ENCODE measurements at regions not wholly inside any gene's neighbourhood (a gene's known extent, or its start where the extent isn't known, plus 50 kb on each side); places are given as distances from the start of the nearest gene placed in this dataset.

GRCh38 chr3:102664126-102664525 lies 229.3 kb downstream of the ZPLD1 start:
- DNase-seq (ENCODE audit: low read depth), result no peak
- TF ChIP-seq, protein P1, sequence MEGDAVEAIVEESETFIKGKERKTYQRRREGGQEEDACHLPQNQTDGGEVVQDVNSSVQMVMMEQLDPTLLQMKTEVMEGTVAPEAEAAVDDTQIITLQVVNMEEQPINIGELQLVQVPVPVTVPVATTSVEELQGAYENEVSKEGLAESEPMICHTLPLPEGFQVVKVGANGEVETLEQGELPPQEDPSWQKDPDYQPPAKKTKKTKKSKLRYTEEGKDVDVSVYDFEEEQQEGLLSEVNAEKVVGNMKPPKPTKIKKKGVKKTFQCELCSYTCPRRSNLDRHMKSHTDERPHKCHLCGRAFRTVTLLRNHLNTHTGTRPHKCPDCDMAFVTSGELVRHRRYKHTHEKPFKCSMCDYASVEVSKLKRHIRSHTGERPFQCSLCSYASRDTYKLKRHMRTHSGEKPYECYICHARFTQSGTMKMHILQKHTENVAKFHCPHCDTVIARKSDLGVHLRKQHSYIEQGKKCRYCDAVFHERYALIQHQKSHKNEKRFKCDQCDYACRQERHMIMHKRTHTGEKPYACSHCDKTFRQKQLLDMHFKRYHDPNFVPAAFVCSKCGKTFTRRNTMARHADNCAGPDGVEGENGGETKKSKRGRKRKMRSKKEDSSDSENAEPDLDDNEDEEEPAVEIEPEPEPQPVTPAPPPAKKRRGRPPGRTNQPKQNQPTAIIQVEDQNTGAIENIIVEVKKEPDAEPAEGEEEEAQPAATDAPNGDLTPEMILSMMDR (conservative IDR thresholded peaks at IDR 0.05; ENCODE audit: low read length), result no peak
- H3K4me3 ChIP-seq (ENCODE audit: low read length), result no peak overlapping the region

DNA sequence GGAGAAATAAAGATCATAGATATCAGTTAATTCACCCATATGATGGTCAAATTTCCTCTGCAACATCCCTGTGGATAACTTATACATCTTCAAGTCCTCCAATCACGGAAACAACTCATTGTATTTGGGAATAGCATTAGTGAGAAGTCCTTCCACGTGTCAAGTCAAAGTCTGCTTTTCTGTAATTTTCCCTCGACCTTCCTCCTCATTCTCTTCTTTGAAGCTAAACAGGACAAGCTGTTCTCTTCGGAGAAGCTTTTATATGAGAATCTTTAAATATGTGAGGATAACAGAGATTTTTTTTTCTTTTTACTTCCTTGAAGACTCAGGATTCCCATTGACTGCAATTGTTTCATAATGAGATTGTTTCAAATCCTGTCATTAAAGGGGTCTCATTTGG lies 230.4 kb downstream of the ZPLD1 start:
- DNase-seq (ENCODE audit: low read depth), result no peak
- TF ChIP-seq, protein P1 (conservative IDR thresholded peaks at IDR 0.05; ENCODE audit: low read length), result no peak
- H3K4me3 ChIP-seq (ENCODE audit: low read length), result no peak overlapping the region

DNA sequence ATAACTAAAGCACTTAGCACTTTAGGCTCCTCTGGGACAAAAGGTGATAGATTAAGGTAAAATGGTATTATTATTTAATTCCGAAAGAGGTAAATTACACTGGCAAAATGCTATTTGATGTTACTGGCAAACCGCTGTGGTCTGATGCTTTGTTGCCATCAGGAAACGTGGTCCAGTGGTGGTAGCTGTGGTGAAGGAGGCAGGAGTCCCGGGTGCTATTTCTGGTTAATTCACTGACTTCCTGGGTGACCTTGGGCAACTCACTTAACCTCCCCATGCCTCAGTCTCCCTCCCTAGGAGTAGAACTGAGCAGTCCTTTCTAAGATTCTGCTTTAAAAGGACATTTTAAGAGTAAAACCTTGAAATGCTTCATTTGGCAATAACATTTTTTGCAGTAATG lies 233.4 kb downstream of the ZPLD1 start:
- TF ChIP-seq, protein P1 (conservative IDR thresholded peaks at IDR 0.05; ENCODE audit: low read length), result no peak
- no peak for DNase-seq (ENCODE audit: low read depth)
- no peak overlapping the region for H3K4me3 ChIP-seq (ENCODE audit: low read length)

DNA sequence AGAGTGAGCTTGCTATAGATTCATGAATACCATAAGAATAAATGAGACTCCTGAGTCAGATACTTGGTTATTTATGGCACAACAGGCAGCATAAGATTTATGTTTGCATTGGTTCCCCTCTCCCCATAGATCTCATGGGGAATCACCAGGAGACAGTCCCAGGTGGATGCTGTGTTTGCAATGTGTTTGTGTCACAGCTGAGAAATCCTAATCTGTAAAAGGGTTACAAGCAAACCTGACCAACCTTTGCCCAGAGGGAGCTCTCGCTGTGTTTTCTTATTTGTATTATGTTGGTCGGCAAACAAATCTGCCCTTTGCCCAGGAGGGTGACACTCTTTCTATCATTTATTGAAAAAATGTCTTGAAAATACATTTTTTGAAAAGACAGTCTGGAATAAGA lies 236.2 kb downstream of the ZPLD1 start:
- no peak overlapping the region for H3K4me3 ChIP-seq (ENCODE audit: low read length)
- TF ChIP-seq, protein P1 (conservative IDR thresholded peaks at IDR 0.05; ENCODE audit: low read length), result no peak
- no peak for DNase-seq (ENCODE audit: low read depth)

- DNase-seq (ENCODE audit: low read depth), result no peak
- TF ChIP-seq, protein P1 (conservative IDR thresholded peaks at IDR 0.05; ENCODE audit: low read length), result no peak
- no peak overlapping the region for H3K4me3 ChIP-seq (ENCODE audit: low read length)
Measured at GRCh38 chr3:102672305-102672704, 237.5 kb downstream of the ZPLD1 start.

DNA sequence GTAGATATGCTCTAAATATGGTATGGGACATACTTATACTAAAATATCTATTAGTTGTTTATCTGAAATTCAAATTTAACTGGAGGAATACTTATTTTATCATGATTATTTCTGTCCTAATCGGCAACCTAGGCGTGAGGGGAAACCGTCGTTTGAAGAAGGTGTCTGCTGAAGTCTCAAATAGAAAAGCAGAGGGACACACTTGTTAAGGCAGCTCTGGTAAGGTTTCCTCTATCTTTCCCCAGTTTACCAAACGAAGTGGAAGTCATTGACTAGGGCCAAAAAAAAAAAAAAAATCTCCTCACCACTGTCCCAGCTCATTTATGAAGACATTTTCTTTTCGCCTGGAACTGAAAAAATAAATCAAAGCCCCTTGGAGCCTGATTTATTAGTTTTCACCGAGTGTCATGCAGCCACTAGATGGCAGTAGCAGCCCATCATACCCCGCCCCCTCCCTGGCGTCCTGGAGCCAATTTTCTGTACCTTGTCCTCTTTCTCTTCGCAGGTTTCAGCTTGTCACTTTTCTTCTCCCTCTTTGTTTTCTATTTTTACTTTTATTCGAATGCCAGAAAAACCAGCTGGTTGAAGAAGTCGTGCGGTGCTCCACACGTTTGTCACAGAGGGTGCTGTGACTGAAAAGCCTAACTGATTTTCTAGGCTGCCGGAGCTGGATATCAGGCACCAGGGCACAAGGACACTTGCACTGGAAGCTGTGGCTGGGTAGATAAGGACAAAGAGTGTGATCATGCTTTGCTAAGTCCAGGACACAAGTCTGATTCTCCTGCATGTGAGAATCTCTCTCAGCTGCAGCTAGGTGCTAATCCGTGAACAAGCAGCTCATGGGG lies 238.7 kb downstream of the ZPLD1 start:
- TF ChIP-seq, protein P1 (conservative IDR thresholded peaks at IDR 0.05; ENCODE audit: low read length), result peak; percentile 86
- H3K4me3 ChIP-seq (ENCODE audit: low read length), result no peak overlapping the region
- peak; percentile 29 for DNase-seq (ENCODE audit: low read depth)

- TF ChIP-seq, protein P1 (conservative IDR thresholded peaks at IDR 0.05; ENCODE audit: low read length), result no peak
- no peak for DNase-seq (ENCODE audit: low read depth)
- H3K4me3 ChIP-seq (ENCODE audit: low read length), result no peak overlapping the region
Measured at GRCh38 chr3:102674284-102674683, 239.5 kb downstream of the ZPLD1 start.
